ENCODE measurements at regions not wholly inside any gene's neighbourhood (a gene's known extent, or its start where the extent isn't known, plus 50 kb on each side); places are given as distances from the start of the nearest gene placed in this dataset.

DNA sequence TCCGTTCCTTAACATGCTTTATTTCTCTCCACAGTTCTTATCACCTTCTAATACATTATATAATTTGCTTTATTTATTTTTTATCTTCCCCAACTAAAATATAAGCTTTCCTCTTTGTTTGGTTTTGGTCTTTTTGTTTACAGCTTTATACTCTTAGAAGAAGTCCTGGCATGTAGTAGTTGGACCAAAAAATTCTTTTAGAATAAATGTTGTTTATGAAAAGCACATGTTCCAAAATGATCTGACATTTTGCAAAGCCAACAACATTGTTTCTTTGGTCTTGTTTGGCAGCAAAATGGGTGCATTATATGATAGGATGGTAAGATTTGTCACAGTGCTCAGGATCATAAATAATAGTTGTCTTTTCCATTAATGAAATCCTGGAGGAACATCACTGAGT, 312.5 kb downstream of the LRIG3 start:
- no peak for DNase-seq (ENCODE audit: unreplicated experiment)
- Mint-ChIP-seq H3K36me3 (ENCODE audit: insufficient read depth, unreplicated experiment) (no peaks in the 10 kb centered on the region), H3K4me1 (ENCODE audit: insufficient read depth, unreplicated experiment) (no peaks in the 10 kb centered on the region), H3K27ac (ENCODE audit: low read depth, unreplicated experiment) (no peak overlapping the region), H3K9me3 (ENCODE audit: unreplicated experiment) (no peaks in the 10 kb centered on the region), H3K27me3 (ENCODE audit: insufficient read depth, unreplicated experiment) (no peaks in the 10 kb centered on the region), H3K4me3 (ENCODE audit: unreplicated experiment) (no peak overlapping the region)
- intact Hi-C loops (cut with micrococcal nuclease): no loop called here
- TF ChIP-seq, protein P1, sequence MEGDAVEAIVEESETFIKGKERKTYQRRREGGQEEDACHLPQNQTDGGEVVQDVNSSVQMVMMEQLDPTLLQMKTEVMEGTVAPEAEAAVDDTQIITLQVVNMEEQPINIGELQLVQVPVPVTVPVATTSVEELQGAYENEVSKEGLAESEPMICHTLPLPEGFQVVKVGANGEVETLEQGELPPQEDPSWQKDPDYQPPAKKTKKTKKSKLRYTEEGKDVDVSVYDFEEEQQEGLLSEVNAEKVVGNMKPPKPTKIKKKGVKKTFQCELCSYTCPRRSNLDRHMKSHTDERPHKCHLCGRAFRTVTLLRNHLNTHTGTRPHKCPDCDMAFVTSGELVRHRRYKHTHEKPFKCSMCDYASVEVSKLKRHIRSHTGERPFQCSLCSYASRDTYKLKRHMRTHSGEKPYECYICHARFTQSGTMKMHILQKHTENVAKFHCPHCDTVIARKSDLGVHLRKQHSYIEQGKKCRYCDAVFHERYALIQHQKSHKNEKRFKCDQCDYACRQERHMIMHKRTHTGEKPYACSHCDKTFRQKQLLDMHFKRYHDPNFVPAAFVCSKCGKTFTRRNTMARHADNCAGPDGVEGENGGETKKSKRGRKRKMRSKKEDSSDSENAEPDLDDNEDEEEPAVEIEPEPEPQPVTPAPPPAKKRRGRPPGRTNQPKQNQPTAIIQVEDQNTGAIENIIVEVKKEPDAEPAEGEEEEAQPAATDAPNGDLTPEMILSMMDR (IDR thresholded peaks at IDR 0.05; ENCODE audit: unreplicated experiment): no peak
- ChIA-PET POLR2A (interaction anchor here (0.6 kb wide), 1 partner anchor 38 kb away, joined by 3 read pairs; no protein-coding TSS in a partner anchor), CTCF (interaction anchor here (0.6 kb wide), 1 partner anchor 43 kb away, joined by 3 read pairs; no protein-coding TSS in a partner anchor)
- BruUV-seq (replicated peaks): no TSS peak

DNA sequence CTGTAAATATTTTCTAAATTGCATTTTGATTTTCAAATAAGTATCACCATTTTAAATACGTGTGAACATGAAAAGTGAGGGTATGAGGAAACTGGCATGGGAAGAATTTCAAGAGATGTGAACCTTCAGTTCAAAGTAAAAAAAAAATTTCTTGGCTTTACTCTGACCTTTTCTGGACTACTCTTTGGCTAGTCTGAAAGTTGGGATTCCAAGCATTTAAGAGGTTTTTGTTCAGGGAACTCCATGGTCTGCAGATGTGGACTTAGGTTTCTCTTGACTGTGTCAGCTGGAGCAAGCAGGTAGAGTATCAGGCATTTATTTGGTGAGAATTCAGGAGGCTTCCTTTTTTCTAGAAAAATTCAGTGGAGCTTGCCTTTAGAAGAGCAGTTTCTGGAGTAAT, 311.6 kb downstream of the LRIG3 start:
- H3K4me3 Mint-ChIP-seq (ENCODE audit: unreplicated experiment): no peak overlapping the region
- CTCF ChIA-PET: interaction anchor here (0.6 kb wide), 1 partner anchor 178 kb away, joined by 4 read pairs; no protein-coding TSS in a partner anchor
- no peaks in the 10 kb centered on the region for H3K27me3 Mint-ChIP-seq (ENCODE audit: insufficient read depth, unreplicated experiment)
- no TSS peak for BruUV-seq (replicated peaks)
- H3K36me3 Mint-ChIP-seq (ENCODE audit: insufficient read depth, unreplicated experiment): no peaks in the 10 kb centered on the region
- H3K27ac Mint-ChIP-seq (ENCODE audit: low read depth, unreplicated experiment): no peak overlapping the region
- intact Hi-C loops (cut with micrococcal nuclease): no loop called here
- TF ChIP-seq, protein P1 (IDR thresholded peaks at IDR 0.05; ENCODE audit: unreplicated experiment): no peak
- H3K9me3 Mint-ChIP-seq (ENCODE audit: unreplicated experiment): no peaks in the 10 kb centered on the region
- no peak for DNase-seq (ENCODE audit: unreplicated experiment)
- no peaks in the 10 kb centered on the region for H3K4me1 Mint-ChIP-seq (ENCODE audit: insufficient read depth, unreplicated experiment)
- POLR2A ChIA-PET: interaction anchor here (0.6 kb wide), 1 partner anchor 39 kb away, joined by 3 read pairs; no protein-coding TSS in a partner anchor

DNA sequence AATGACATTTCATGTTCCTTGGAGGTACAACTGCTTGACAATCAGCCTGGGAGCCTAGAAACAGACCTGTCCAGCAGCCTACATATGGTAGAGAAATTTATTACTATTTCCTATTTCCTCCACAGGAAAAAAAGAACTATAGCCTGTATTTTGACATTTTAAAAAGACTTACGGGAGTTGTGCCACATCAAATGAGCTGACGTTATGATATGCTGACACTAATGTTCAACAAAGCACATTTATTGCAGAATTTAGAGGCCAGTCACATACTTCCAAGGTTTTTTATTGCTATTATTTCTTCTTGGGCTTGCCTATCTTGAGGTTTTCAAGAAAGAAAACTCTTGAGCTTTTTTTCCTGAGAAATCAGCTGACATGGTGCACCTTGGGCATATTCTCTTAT, 305.3 kb downstream of the LRIG3 start:
- intact Hi-C loops (cut with micrococcal nuclease): no loop called here
- Mint-ChIP-seq H3K4me1 (ENCODE audit: insufficient read depth, unreplicated experiment) (no peaks in the 10 kb centered on the region), H3K27ac (ENCODE audit: low read depth, unreplicated experiment) (no peak overlapping the region), H3K36me3 (ENCODE audit: insufficient read depth, unreplicated experiment) (no peaks in the 10 kb centered on the region), H3K4me3 (ENCODE audit: unreplicated experiment) (no peak overlapping the region), H3K9me3 (ENCODE audit: unreplicated experiment) (no peaks in the 10 kb centered on the region), H3K27me3 (ENCODE audit: insufficient read depth, unreplicated experiment) (no peaks in the 10 kb centered on the region)
- ChIA-PET CTCF (no interaction called here), POLR2A (no interaction called here)
- TF ChIP-seq, protein P1 (IDR thresholded peaks at IDR 0.05; ENCODE audit: unreplicated experiment): no peak
- BruUV-seq (replicated peaks): no TSS peak
- DNase-seq (ENCODE audit: unreplicated experiment): no peak

DNA sequence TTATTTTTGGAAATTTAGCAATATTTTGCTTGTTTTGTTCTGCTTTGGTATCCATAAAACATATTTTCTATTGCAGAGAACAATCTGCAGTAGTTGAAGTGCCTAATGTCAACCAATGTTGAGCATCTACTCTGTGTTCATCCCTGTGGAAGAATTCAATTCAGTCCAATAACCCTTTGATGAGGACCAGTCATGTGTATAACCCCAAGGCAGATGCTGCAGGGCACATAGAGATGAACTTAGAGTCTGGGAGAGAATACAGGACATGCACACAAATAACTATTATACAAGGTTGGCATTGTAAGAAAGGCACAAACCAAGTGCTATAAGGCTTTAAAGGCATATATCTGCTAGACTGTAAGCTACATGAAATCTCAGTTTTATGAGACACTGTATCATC, 304.7 kb downstream of the LRIG3 start:
- H3K4me3 Mint-ChIP-seq (ENCODE audit: unreplicated experiment): no peak overlapping the region
- CTCF ChIA-PET: no interaction called here
- BruUV-seq (replicated peaks): no TSS peak

More for the DNA sequence above, 304.7 kb downstream of the LRIG3 start:
- DNase-seq (ENCODE audit: unreplicated experiment): no peak
- POLR2A ChIA-PET: interaction anchor here (0.6 kb wide), 1 partner anchor 15 kb away, joined by 3 read pairs; no protein-coding TSS in a partner anchor
- no peaks in the 10 kb centered on the region for H3K36me3 Mint-ChIP-seq (ENCODE audit: insufficient read depth, unreplicated experiment)
- no peaks in the 10 kb centered on the region for H3K27me3 Mint-ChIP-seq (ENCODE audit: insufficient read depth, unreplicated experiment)
- H3K4me1 Mint-ChIP-seq (ENCODE audit: insufficient read depth, unreplicated experiment): no peaks in the 10 kb centered on the region
- TF ChIP-seq, protein P1 (IDR thresholded peaks at IDR 0.05; ENCODE audit: unreplicated experiment): no peak
- H3K27ac Mint-ChIP-seq (ENCODE audit: low read depth, unreplicated experiment): no peak overlapping the region
- no peaks in the 10 kb centered on the region for H3K9me3 Mint-ChIP-seq (ENCODE audit: unreplicated experiment)
- intact Hi-C loops (cut with micrococcal nuclease): no loop called here

All from MCF 10A (cell line).